ENCODE measurements at regions not wholly inside any gene's neighbourhood (a gene's known extent, or its start where the extent isn't known, plus 50 kb on each side); places are given as distances from the start of the nearest gene placed in this dataset.
"Not testable (repeated sequence)": the region's sequence is repeated elsewhere in the genome, so short reads cannot be mapped to it uniquely, and the experiment has no call there.

- ATAC-seq (no peak), DNase-seq (no peak)
- intact Hi-C loops (cut with DNase I; ENCODE audit: low total_unique reads) (no loop called here), in situ Hi-C loops (cut with MboI; ENCODE audit: low sequenced_read_pairs in 4 of 4) (no loop called here)
- no peak for TF ChIP-seq POLR2A (IDR thresholded peaks at IDR 0.05)
- no peak for TF ChIP-seq CTCF (IDR thresholded peaks at IDR 0.05 in 4 of 5, conservative IDR thresholded peaks at IDR 0.05 in 1 of 5)
- Histone ChIP-seq H3K4me3 (no peak overlapping the region), H3K27ac (no peak overlapping the region), H3K9me3 (no peaks in the 10 kb centered on the region), H3K27me3 (no peaks in the 10 kb centered on the region), H3K4me1 (no peaks in the 10 kb centered on the region), H3K36me3 (no peaks in the 10 kb centered on the region)
Observed at GRCh38 chr6:30810813-30811339, 66.5 kb upstream of the IER3 start.

- H3K27ac ChIP-seq; H3K27me3 ChIP-seq; ATAC-seq; intact Hi-C loops (cut with DNase I; ENCODE audit: low total_unique reads); DNase-seq; H3K9me3 ChIP-seq; in situ Hi-C loops (cut with MboI; ENCODE audit: low sequenced_read_pairs in 4 of 4); H3K36me3 ChIP-seq; H3K4me3 ChIP-seq; H3K4me1 ChIP-seq: not testable (repeated sequence)
Observed at GRCh38 chr6:30807566-30807965, 63.2 kb upstream of the IER3 start.

GRCh38 chr6:30806581-30807183 lies 62.3 kb upstream of the IER3 start:
- no peak for ATAC-seq
- in situ Hi-C loops (cut with MboI; ENCODE audit: low sequenced_read_pairs in 4 of 4) (no loop called here), intact Hi-C loops (cut with DNase I; ENCODE audit: low total_unique reads) (no loop called here)
- no peak for DNase-seq
- Histone ChIP-seq H3K9me3 (no peaks in the 10 kb centered on the region), H3K27ac (no peak overlapping the region), H3K27me3 (no peaks in the 10 kb centered on the region), H3K4me3 (no peak overlapping the region), H3K4me1 (no peaks in the 10 kb centered on the region), H3K36me3 (no peaks in the 10 kb centered on the region)
- TF ChIP-seq POLR2A (IDR thresholded peaks at IDR 0.05) (no peak), CTCF (IDR thresholded peaks at IDR 0.05 in 4 of 5, conservative IDR thresholded peaks at IDR 0.05 in 1 of 5) (no peak)

- TF ChIP-seq CTCF (IDR thresholded peaks at IDR 0.05 in 4 of 5, conservative IDR thresholded peaks at IDR 0.05 in 1 of 5) = no peak
- no peak for TF ChIP-seq POLR2A (IDR thresholded peaks at IDR 0.05)
- Histone ChIP-seq H3K9me3 (no peaks in the 10 kb centered on the region), H3K36me3 (no peaks in the 10 kb centered on the region), H3K27me3 (no peaks in the 10 kb centered on the region), H3K27ac (no peak overlapping the region), H3K4me3 (no peak overlapping the region), H3K4me1 (no peaks in the 10 kb centered on the region)
- DNase-seq (no peak), ATAC-seq (no peak)
- in situ Hi-C loops (cut with MboI; ENCODE audit: low sequenced_read_pairs in 4 of 4) = no loop called here
- intact Hi-C loops (cut with DNase I; ENCODE audit: low total_unique reads) = no loop called here
Observed at GRCh38 chr6:30804333-30804732, 60.0 kb upstream of the IER3 start.

- H3K27me3 ChIP-seq = no peaks in the 10 kb centered on the region
- peaks cover 0 to 3% of the 10 kb centered on the region in 2 donors for H3K4me1 ChIP-seq
- ATAC-seq = no peak
- no peaks in the 10 kb centered on the region for H3K9me3 ChIP-seq
- in situ Hi-C loops (cut with MboI; ENCODE audit: low sequenced_read_pairs in 4 of 4) (no loop called here), intact Hi-C loops (cut with DNase I; ENCODE audit: low total_unique reads) (no loop called here)
- no peak for DNase-seq
- no peak overlapping the region for H3K4me3 ChIP-seq
- H3K36me3 ChIP-seq = no peaks in the 10 kb centered on the region
- TF ChIP-seq CTCF (IDR thresholded peaks at IDR 0.05 in 4 of 5, conservative IDR thresholded peaks at IDR 0.05 in 1 of 5) = no peak
- TF ChIP-seq POLR2A (IDR thresholded peaks at IDR 0.05) = no peak
- no peak overlapping the region for H3K27ac ChIP-seq
Observed at GRCh38 chr6:30802731-30803130, 58.4 kb upstream of the IER3 start.
